Effector memory CD8-positive, alpha-beta T cell (primary cell): ENCODE measurements at regions not wholly inside any gene's neighbourhood (a gene's known extent, or its start where the extent isn't known, plus 50 kb on each side); places are given as distances from the start of the nearest gene placed in this dataset.

Source experiments
- ATAC-seq: fragments of 150-1000 bp; cut with Tn5 transposase; replicated peaks from 2 replicates; pipeline ENCODE4 v1.10.0; 2021; ENCODE audit warnings: mild to moderate bottlenecking, moderate library complexity
- DNase-seq, 3 experiments: peaks; one replicate each; pipeline ENCODE4 v3.0.0; 2021
- H3K27ac Mint-ChIP-seq, 2 donors: one replicate each; pipeline ENCODE4 v1.8.0; 2022; ENCODE audit warnings: mild to moderate bottlenecking in 2 of 2, mixed read lengths in 2 of 2, moderate library complexity in 2 of 2
- H3K27me3 Mint-ChIP-seq, 2 donors: one replicate each; pipeline ENCODE4 v1.8.0; 2022; ENCODE audit warnings: mixed read lengths in 2 of 2
- H3K36me3 Mint-ChIP-seq: one replicate; pipeline ENCODE4 v1.8.0; 2022; ENCODE audit warnings: mild to moderate bottlenecking, moderate library complexity, mixed read lengths; ENCODE audit not compliant: insufficient read depth
- H3K4me1 Mint-ChIP-seq, 2 donors: one replicate each; pipeline ENCODE4 v1.8.0; 2022; ENCODE audit warnings: low read depth in 2 of 2, mixed read lengths in 2 of 2
- H3K4me3 Mint-ChIP-seq, 2 donors: one replicate each; pipeline ENCODE4 v1.8.0; 2022; ENCODE audit warnings: mild to moderate bottlenecking in 2 of 2, mixed read lengths in 2 of 2, moderate library complexity in 2 of 2
- H3K9me3 Mint-ChIP-seq, 2 donors: one replicate each; pipeline ENCODE4 v1.8.0; 2022; ENCODE audit warnings: mixed read lengths in 2 of 2

DNA sequence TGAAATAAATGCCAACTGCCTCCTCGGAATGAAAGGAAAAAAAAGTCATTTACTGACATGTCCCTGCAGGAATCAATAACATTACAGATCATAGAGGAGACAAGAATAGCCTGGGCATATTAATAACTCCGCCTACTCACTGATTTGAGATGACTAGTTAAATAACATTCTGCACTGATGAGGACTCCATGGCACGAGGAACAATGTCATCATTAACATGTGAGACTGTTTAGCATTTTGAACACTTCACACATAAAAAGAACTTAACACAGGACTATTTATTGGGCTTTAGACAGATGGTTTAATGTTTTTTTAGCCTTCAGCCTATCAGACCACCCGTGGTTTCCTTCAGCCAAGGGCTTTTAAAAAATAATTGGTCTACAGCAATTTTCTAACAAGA lies 170.1 kb downstream of the OLFM4 start:
- Mint-ChIP-seq H3K9me3 (peaks cover 0 to 3% of the 10 kb centered on the region in 2 donors), H3K36me3 (no peaks in the 10 kb centered on the region), H3K4me3 (no peak overlapping the region), H3K27me3 (peaks cover 0 to 9% of the 10 kb centered on the region in 2 donors), H3K27ac (no peak overlapping the region), H3K4me1 (no peaks in the 10 kb centered on the region)
- DNase-seq (no peak), ATAC-seq (no peak)

DNA sequence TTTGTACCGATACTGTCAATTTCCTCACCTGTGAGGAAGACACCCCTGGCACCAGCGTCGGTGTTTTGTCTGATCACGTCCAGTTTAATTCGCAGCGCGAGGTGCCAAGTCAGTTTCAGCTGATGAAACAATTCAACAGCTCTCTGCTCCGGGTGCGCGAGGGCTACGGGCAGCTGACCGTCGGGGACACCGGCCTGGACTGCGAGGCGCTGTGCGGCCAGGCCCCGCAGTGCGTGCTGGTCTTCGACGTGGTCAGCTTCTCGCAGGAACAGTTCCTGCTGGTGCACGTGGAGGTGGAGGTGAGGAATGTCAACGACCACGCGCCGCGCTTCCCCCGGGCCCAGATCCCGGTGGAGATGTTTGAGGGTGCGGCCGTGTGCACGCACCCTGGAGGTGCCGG lies 171.5 kb downstream of the OLFM4 start:
- Mint-ChIP-seq H3K9me3 (peaks cover 4 to 7% of the 10 kb centered on the region in 2 donors), H3K36me3 (no peaks in the 10 kb centered on the region), H3K27ac (no peak overlapping the region), H3K4me1 (no peaks in the 10 kb centered on the region), H3K4me3 (no peak overlapping the region), H3K27me3 (peaks cover 0 to 9% of the 10 kb centered on the region in 2 donors)
- no peak for DNase-seq
- no peak for ATAC-seq

DNA sequence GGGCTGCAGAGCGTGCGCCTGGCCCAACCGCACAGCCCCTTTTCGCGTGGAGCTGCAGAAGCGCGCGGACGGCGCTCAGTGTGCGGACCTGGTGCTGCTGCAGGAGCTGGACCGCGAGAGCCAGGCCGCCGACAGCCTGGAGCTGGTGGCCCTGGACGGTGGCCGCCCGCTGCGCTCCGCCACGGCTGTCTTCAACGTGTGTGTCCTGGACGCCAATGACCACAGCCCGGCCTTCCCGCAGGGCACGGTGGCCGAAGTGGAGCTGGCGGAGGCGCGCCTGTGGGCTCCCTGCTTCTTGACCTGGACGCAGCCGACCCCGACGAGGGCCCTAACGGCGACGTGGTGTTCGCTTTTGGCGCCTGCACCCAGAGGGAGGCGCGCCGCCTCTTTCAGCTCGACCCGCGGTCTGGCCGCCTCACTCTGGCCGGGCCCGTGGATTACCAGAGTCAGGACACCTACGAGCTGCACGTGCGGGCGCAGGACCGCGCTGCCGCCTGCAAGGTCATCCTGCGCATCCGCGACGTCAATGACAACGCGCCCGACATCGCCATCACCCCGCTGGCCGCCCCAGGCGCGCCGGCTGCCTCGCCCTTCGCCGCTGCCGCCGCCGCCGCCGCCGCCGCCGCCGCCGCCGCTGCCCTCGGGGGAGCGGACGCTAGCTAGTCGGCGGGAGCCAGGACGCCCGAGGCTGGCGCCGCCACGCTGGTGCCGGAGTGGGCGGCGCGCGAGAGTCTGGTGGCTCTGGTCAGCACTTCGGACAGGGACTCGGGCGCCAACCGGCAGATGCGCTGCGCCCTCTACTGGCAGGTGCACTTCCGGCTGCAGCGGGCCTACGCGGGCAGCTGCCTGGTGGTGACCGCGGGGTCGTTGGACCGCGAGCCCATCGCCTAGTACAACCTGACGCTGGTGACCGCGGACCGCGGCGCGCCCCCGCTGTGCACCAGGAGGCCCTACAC lies 172.2 kb downstream of the OLFM4 start:
- H3K4me1 Mint-ChIP-seq: no peaks in the 10 kb centered on the region
- H3K9me3 Mint-ChIP-seq: peaks cover 4 to 7% of the 10 kb centered on the region in 2 donors
- no peaks in the 10 kb centered on the region for H3K36me3 Mint-ChIP-seq
- no peak overlapping the region for H3K4me3 Mint-ChIP-seq
- DNase-seq (no peak), ATAC-seq (no peak)
- H3K27ac Mint-ChIP-seq: no peak overlapping the region
- peaks cover 0 to 9% of the 10 kb centered on the region in 2 donors for H3K27me3 Mint-ChIP-seq

DNA sequence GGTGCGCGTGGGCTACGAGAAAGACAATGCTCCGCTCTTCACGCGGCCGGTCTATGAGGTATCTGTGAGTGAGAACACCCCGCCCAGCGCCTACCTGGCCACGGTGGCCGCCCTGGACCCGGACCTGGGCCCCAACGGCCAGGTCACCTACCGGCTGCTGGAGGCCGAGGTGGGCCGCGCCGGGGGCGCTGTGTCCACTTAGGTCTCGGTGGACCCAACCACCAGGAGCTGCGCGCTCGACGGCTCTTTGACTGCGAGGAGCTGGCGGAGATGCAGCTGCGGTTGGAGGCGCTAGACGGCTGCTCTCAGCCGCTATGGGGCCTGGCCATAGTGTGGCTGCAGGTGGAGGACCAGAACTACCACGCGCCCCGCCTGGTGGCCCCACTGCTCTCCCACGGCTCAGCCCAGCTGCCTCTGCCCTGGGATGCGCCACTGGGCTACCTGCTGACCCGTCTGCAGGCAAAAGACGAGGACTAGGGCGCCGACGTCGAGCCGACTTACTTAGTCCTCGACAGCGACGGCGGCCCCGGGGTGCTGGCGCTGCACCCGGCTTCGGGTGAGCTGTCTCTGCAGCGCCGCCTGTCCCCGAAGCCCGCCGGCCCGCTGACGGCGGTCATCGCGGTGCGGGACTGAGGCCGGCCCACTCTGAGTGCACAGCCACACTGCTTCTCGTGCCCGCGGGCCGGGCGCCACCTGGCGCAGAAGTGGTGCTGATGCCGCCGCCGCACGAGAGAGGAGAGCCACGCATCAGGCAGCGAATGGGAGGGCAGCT lies 173.0 kb downstream of the OLFM4 start:
- Mint-ChIP-seq H3K4me1 (no peaks in the 10 kb centered on the region), H3K36me3 (no peaks in the 10 kb centered on the region), H3K9me3 (peaks cover 4 to 7% of the 10 kb centered on the region in 2 donors), H3K27me3 (peaks cover 0 to 9% of the 10 kb centered on the region in 2 donors), H3K4me3 (no peak overlapping the region), H3K27ac (no peak overlapping the region)
- DNase-seq: no peak
- no peak for ATAC-seq

DNA sequence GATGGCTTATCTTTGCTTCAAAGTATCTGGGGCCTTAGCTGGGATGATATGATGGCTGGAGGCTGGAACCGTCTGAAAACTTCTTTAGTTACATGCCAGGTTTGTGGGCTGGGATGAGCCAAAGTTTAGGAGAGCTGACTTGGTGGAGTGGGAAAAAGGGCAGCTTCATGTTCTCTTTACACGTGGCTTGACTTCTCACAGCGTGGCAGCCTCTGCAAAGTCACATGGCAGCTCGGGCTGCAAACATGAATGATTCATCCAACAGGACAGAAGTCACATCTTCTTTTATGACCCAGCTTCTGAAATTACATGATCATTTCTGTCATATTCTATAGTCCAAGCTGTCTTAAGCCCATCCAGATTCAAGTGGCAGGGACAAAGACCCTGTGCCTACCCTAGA lies 176.0 kb downstream of the OLFM4 start:
- DNase-seq (no peak), ATAC-seq (no peak)
- H3K36me3 Mint-ChIP-seq: no peaks in the 10 kb centered on the region
- no peak overlapping the region for H3K4me3 Mint-ChIP-seq
- peaks cover 2 to 7% of the 10 kb centered on the region in 2 donors for H3K9me3 Mint-ChIP-seq
- H3K4me1 Mint-ChIP-seq: no peaks in the 10 kb centered on the region
- peaks cover 0 to 4% of the 10 kb centered on the region in 2 donors for H3K27me3 Mint-ChIP-seq
- no peak overlapping the region for H3K27ac Mint-ChIP-seq

DNA sequence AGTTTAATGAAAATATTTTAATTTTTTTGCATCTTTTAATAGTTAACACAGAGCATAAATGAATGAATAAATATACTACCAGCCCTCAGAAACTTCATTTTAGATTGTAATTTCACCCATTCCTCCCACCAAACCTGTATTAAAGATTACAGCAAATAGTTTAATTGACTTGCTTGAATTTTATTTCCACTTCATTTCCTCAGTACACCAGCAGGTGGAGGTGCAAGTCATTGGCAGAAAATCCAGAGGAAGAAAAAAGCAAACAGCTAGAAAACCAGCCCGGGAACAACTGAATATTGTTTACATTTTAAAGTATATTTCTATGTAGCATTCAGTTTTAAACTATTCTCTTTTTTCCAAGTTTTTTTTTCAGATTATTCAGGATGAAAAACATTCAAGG lies 177.8 kb downstream of the OLFM4 start:
- ATAC-seq (no peak), DNase-seq (no peak)
- no peaks in the 10 kb centered on the region for H3K4me1 Mint-ChIP-seq
- H3K9me3 Mint-ChIP-seq: peaks cover 2 to 7% of the 10 kb centered on the region in 2 donors
- no peak overlapping the region for H3K4me3 Mint-ChIP-seq
- H3K36me3 Mint-ChIP-seq: no peaks in the 10 kb centered on the region
- H3K27me3 Mint-ChIP-seq: no peaks in the 10 kb centered on the region
- H3K27ac Mint-ChIP-seq: no peak overlapping the region

DNA sequence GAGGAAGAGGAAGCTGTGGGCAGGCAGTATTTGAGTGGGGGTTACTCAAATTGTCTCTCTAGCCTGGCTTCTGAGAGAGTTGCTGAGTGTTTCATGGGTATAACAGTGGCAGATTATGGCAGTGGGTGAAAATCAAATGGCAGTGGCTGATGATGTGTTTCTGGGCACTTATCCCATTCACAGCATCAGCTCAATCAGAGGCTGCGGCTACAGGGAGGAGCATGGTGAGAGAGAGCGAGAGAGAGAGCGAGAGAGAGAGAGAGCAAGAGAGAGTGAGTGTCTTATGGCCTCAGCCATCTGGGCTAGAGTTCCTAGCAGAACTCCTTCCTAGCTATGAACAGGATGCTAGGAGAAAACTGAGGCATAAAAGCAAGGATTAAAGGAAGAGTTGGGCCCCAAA lies 178.9 kb downstream of the OLFM4 start:
- Mint-ChIP-seq H3K27me3 (no peaks in the 10 kb centered on the region), H3K4me3 (no peak overlapping the region), H3K27ac (no peak overlapping the region), H3K4me1 (no peaks in the 10 kb centered on the region), H3K9me3 (peaks cover 2 to 7% of the 10 kb centered on the region in 2 donors), H3K36me3 (no peaks in the 10 kb centered on the region)
- DNase-seq: no peak
- no peak for ATAC-seq

DNA sequence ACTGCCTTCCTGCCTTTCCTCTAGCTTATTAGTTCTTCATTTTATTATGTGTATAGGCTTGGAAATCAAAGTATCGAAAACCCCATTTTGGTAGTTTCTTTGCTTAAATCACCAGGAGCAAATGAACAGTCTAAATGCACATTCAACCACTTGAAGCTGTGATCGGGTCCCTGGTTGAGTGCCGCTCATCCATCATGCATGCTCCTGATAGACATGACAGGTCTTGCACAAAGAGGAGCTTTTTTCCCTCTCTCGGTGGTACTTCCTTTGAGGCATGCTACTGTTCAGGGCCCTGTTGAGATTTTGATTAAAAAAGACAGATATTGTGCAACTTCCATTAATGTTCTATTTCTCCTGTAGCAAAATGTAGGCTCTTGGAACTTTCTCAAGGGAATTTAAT lies 185.8 kb downstream of the OLFM4 start:
- Mint-ChIP-seq H3K4me3 (no peak overlapping the region), H3K9me3 (no peaks in the 10 kb centered on the region), H3K4me1 (no peaks in the 10 kb centered on the region), H3K27ac (no peak overlapping the region), H3K36me3 (no peaks in the 10 kb centered on the region), H3K27me3 (no peaks in the 10 kb centered on the region)
- DNase-seq (no peak), ATAC-seq (no peak)

DNA sequence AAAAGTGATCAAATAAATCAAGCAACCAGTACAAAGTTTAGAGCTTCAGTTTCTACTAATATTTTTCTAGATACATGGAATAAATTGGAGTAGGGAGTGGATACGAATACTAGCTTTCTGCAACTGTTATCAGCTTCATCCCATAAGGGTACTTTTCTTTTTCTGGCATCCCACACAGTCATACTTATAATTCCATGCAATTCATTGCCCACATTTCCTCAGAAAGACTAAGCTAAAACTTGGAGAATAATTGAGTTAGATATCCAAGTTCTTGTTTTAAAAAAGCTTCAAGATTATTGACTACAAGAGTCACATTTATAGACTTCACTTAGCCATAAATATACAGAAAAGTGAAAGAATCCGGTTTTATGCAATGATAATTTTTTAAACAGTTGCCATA lies 186.9 kb downstream of the OLFM4 start:
- H3K27me3 Mint-ChIP-seq: no peaks in the 10 kb centered on the region
- ATAC-seq: no peak

DNA sequence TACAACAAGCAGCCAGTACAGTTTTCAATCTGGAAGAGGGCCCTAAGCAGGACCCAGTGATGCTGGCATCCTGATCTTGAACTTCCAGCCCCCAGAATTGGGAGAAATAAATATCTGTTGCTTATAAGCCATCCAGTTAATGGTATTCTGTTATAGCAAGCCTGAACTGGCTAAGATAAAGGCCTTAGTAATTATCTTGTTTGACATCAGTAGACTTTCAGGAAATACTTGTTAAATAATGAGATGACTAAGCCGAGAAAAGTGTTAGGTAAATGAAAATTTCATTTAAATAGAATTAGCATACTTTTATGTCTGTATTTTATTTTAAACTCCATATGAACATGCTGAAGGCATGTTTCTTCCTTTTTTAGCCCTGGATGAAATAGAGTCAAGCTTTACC lies 188.2 kb downstream of the OLFM4 start:
- ATAC-seq (no peak), DNase-seq (no peak)
- Mint-ChIP-seq H3K4me1 (no peaks in the 10 kb centered on the region), H3K4me3 (no peak overlapping the region), H3K36me3 (no peaks in the 10 kb centered on the region), H3K27me3 (no peaks in the 10 kb centered on the region), H3K27ac (no peak overlapping the region), H3K9me3 (peaks cover 0 to 7% of the 10 kb centered on the region in 2 donors)

More for the DNA sequence above, 186.9 kb downstream of the OLFM4 start:
- H3K4me3 Mint-ChIP-seq: no peak overlapping the region
- H3K4me1 Mint-ChIP-seq: no peaks in the 10 kb centered on the region
- H3K9me3 Mint-ChIP-seq: no peaks in the 10 kb centered on the region
- H3K36me3 Mint-ChIP-seq: no peaks in the 10 kb centered on the region
- no peak for DNase-seq
- H3K27ac Mint-ChIP-seq: no peak overlapping the region

DNA sequence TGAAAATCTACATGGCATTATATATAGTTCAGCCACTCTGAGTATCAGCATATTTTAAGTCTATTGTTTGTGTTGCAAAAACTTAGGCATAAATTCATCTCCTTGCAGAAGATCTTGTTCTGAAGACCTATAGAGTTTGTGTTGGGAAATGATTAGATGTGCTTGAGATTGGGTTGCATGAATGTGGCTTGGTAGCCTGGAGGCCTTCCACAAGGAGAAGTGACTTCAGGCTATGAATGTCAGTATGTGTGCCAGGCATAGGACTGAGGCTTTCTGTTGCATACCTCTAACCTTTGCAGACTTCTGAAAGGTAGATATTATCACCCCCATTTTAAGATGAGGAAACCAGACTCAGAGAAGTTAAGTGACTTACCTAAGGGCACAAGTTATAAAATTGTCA lies 188.6 kb downstream of the OLFM4 start:
- DNase-seq (no peak), ATAC-seq (no peak)
- H3K4me1 Mint-ChIP-seq: no peaks in the 10 kb centered on the region
- no peak overlapping the region for H3K4me3 Mint-ChIP-seq
- no peak overlapping the region for H3K27ac Mint-ChIP-seq
- no peaks in the 10 kb centered on the region for H3K27me3 Mint-ChIP-seq
- no peaks in the 10 kb centered on the region for H3K36me3 Mint-ChIP-seq
- peaks cover 0 to 11% of the 10 kb centered on the region in 2 donors for H3K9me3 Mint-ChIP-seq

DNA sequence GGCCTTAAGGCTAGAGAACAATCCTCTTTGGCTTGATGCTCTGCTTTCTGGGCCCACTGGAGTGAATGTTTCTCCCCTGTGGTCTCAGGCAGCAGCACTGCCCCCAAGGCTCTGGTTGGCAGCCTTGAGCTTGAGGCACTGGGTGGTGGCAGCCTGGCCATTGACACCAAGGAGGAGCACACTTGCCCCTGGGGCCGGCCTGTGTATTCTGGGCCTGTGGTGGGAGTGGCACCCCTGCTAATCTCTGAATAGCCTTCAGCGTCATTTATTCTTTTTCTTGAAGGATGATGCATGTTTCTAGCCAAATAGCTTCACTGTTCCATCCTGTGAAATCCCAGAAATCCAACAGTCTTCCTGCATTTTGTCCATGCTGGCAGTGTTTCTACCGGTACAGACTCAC lies 191.4 kb downstream of the OLFM4 start:
- no peak overlapping the region for H3K27ac Mint-ChIP-seq
- no peak for DNase-seq

DNA sequence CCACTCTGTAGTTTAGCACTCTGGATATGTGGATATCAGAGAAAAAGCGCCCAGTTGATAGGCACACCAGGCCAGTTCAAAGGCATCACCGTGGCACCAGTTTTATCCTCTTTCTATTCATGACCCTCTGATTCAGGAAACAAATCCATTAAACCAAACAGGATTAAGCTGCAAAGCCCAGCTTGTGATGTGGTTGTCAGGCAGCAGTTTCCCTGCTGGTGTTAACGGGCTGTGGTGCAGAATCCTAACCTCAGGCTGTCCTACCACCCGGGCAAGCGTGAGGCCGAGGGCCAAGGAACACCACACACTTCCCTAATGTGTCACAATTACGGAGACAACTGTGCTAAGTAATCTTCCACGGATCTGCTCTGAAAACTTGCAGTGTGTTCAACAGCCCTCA lies 209.1 kb downstream of the OLFM4 start:
- peaks cover 0 to 4% of the 10 kb centered on the region in 2 donors for H3K9me3 Mint-ChIP-seq
- DNase-seq (no peak), ATAC-seq (no peak)
- no peaks in the 10 kb centered on the region for H3K27me3 Mint-ChIP-seq
- H3K27ac Mint-ChIP-seq: no peak overlapping the region
- H3K4me3 Mint-ChIP-seq: no peak overlapping the region
- H3K4me1 Mint-ChIP-seq: no peaks in the 10 kb centered on the region
- no peaks in the 10 kb centered on the region for H3K36me3 Mint-ChIP-seq

More for the DNA sequence above, 191.4 kb downstream of the OLFM4 start:
- no peak for ATAC-seq
- H3K27me3 Mint-ChIP-seq: no peaks in the 10 kb centered on the region
- H3K36me3 Mint-ChIP-seq: no peaks in the 10 kb centered on the region
- no peak overlapping the region for H3K4me3 Mint-ChIP-seq
- peaks cover 1 to 15% of the 10 kb centered on the region in 2 donors for H3K9me3 Mint-ChIP-seq
- no peaks in the 10 kb centered on the region for H3K4me1 Mint-ChIP-seq

DNA sequence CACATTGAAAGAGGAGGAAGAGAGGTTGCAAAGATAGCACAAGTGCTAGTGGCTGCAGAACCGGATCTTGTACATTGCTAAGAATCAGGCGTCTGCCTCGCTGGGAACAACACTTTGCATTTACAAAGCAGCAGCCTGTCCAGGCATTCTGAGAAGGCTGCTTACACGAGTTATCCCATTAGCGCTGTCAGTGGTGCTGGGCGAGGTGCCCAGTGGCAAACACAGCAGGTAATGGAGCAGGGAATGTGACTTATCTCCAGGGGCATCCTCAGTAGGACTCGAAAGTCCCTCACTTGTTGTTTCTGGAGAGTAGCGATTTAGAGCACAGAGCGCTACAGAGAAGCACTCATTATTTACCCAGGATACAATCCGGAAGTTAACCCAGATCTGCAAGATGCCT lies 209.6 kb downstream of the OLFM4 start:
- no peaks in the 10 kb centered on the region for H3K27me3 Mint-ChIP-seq
- H3K9me3 Mint-ChIP-seq: peaks cover 0 to 4% of the 10 kb centered on the region in 2 donors
- ATAC-seq: no peak
- no peaks in the 10 kb centered on the region for H3K36me3 Mint-ChIP-seq
- H3K4me1 Mint-ChIP-seq: no peaks in the 10 kb centered on the region
- no peak overlapping the region for H3K27ac Mint-ChIP-seq
- no peak for DNase-seq
- no peak overlapping the region for H3K4me3 Mint-ChIP-seq
